DMS 273 treated with DMSO at 0.1 percent for 48 hours (cell line): ENCODE measurements at regions not wholly inside any gene's neighbourhood (a gene's known extent, or its start where the extent isn't known, plus 50 kb on each side); places are given as distances from the start of the nearest gene placed in this dataset.
"Not testable (repeated sequence)": the region's sequence is repeated elsewhere in the genome, so short reads cannot be mapped to it uniquely, and the experiment has no call there.

ENCODE experiments used
- DNase-seq: peaks from one replicate; lab custom pipeline; 2025; lab: John Stamatoyannopoulos, UW

- DNase-seq = not testable (repeated sequence)
Measured at GRCh38 chr3:106075731-106076130, 206.9 kb upstream of the CBLB start.

GRCh38 chr3:106078635-106079034 lies 209.8 kb upstream of the CBLB start:
- no peak for DNase-seq

- no peak for DNase-seq
Measured at GRCh38 chr3:106082616-106083015, 213.8 kb upstream of the CBLB start.

GRCh38 chr3:106083207-106083606 lies 214.4 kb upstream of the CBLB start:
- no peak for DNase-seq

GRCh38 chr3:106083854-106084253 lies 215.0 kb upstream of the CBLB start:
- DNase-seq = no peak

- no peak for DNase-seq
Measured at GRCh38 chr3:106086038-106086437, 217.2 kb upstream of the CBLB start.

GRCh38 chr3:106086636-106087035 lies 217.8 kb upstream of the CBLB start:
- DNase-seq = no peak

GRCh38 chr3:106088304-106088703 lies 219.5 kb upstream of the CBLB start:
- no peak for DNase-seq

GRCh38 chr3:106088899-106089298 lies 220.1 kb upstream of the CBLB start:
- DNase-seq = no peak

GRCh38 chr3:106089806-106090205 lies 221.0 kb upstream of the CBLB start:
- DNase-seq = no peak

GRCh38 chr3:106092792-106093191 lies 224.0 kb upstream of the CBLB start:
- DNase-seq = no peak

GRCh38 chr3:106093616-106094015 lies 224.8 kb upstream of the CBLB start:
- no peak for DNase-seq

- DNase-seq = no peak
Measured at GRCh38 chr3:106097817-106098435, 229.1 kb upstream of the CBLB start.

GRCh38 chr3:106103383-106103782 lies 234.6 kb upstream of the CBLB start:
- no peak for DNase-seq

GRCh38 chr3:106104078-106104477 lies 235.3 kb upstream of the CBLB start:
- no peak for DNase-seq

- DNase-seq = no peak
Measured at GRCh38 chr3:106108925-106109324, 240.1 kb upstream of the CBLB start.

GRCh38 chr3:106112561-106112960 lies 243.7 kb upstream of the CBLB start:
- DNase-seq = not testable (repeated sequence)

GRCh38 chr3:106113747-106114146 lies 244.9 kb upstream of the CBLB start:
- DNase-seq = no peak

GRCh38 chr3:106114220-106114619 lies 245.4 kb upstream of the CBLB start:
- no peak for DNase-seq

- no peak for DNase-seq
Measured at GRCh38 chr3:106114848-106115247, 246.0 kb upstream of the CBLB start.

GRCh38 chr3:106115557-106115956 lies 246.7 kb upstream of the CBLB start:
- DNase-seq = no peak

GRCh38 chr3:106116733-106117489 lies 248.1 kb upstream of the CBLB start:
- DNase-seq = no peak

- no peak for DNase-seq
Measured at GRCh38 chr3:106117490-106117858, 248.7 kb upstream of the CBLB start.

GRCh38 chr3:106119614-106120082 lies 250.8 kb upstream of the CBLB start:
- no peak for DNase-seq
